ENCODE measurements at regions not wholly inside any gene's neighbourhood (a gene's known extent, or its start where the extent isn't known, plus 50 kb on each side); places are given as distances from the start of the nearest gene placed in this dataset.

DNA sequence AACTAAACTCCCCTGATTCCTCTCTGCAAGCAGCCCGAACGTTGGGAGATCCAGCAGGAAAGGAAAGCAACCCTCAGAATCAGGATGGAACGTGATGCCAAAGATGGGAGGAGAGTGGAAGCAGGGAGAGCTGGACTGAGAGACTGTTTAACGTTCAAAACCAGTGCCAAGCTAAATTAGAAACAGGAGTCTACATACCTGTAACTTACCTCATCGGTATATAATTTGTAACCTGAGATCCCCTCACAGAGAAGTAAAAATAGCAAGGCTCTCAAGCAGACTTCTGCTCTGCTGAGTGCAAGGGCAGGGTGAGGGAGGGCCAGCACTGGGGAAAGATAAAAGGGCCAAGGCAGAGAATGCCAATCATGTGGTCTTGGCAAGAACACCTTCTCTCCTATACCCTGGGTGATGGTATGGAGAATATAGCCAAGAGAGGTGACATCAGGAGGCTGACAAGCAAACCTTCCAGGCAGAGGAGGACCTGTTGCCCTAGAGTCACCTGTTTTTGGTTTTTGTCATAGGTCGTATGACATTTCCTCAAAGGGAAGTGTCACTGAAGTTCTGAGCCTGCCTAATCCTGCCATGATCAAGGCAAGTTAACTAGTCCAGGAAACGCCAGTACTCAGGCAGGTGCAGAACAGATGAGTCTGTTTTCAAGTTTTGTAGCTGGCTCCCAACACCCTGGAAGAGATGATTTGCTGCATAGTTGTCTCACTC is 472.0 kb downstream of the NFIB start:
- DNase-seq (ENCODE audit: extremely low read depth, low read depth): no peak
- TF ChIP-seq CTCF (IDR thresholded peaks at IDR 0.05; ENCODE audit: low read depth, low read length): no peak

DNA sequence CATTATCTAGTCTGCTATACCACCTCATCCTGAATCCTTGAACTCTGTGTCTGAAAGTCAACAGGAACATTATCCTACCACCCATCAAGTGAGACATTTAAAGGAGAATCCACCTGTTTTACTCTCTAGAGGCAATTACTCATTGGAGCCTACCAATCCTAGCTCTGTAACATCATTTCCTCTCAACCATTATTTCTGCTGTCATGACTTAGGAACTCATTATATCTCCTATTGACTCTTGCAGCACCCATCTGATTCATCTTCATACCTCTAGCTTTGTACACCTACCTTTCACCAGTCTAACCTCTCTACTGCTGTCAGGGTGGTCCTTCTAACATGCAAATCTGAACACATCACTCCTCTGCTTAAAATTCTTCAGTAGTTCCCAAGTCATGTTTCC is 481.5 kb downstream of the NFIB start:
- TF ChIP-seq CTCF (IDR thresholded peaks at IDR 0.05; ENCODE audit: low read depth, low read length): no peak
- DNase-seq (ENCODE audit: extremely low read depth, low read depth): no peak

DNA sequence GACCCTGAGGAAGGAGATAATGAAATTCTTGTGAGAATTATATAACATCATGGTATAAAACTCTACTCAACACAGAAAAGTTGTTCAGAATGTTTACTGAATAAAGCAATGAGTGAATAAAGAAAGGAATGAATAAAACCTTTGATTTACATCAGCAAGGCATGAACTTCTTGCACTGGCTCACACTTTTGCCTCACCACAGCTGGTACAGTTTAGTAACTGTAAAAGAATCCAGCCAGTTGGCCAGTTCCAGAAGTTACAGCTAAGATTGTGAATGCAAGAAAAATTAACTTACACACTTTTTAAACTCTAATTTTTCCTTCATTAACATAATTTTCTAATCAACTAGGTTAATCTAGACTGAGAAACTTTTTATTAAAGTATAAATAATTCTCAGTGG is 490.9 kb downstream of the NFIB start:
- no peak for TF ChIP-seq CTCF (IDR thresholded peaks at IDR 0.05; ENCODE audit: low read depth, low read length)
- DNase-seq (ENCODE audit: extremely low read depth, low read depth): no peak

DNA sequence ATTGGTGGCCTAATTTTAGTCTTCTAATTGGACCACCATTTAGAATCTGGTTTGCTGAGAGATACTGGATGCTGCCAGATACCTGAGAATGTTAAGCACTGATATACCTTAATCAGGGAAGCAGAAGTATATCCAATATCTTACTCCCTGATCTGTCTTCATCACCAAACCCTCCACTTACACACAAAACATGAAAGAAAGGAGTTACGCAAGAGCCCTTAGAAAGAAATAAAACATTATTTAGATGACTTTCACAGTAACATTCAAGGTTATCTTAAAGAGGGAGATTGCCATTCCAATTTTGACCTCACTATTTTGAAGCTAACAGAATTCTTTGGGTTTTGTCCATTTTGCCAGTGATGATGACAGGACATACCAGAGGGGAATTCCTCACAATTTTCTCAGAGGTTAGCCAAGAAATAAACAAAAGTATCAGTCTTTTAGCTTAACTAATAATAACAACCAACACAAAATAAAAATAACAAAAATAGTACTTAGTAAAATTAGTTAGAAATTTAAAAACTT is 496.1 kb downstream of the NFIB start:
- no peak for TF ChIP-seq CTCF (IDR thresholded peaks at IDR 0.05; ENCODE audit: low read depth, low read length)
- DNase-seq (ENCODE audit: extremely low read depth, low read depth): no peak

DNA sequence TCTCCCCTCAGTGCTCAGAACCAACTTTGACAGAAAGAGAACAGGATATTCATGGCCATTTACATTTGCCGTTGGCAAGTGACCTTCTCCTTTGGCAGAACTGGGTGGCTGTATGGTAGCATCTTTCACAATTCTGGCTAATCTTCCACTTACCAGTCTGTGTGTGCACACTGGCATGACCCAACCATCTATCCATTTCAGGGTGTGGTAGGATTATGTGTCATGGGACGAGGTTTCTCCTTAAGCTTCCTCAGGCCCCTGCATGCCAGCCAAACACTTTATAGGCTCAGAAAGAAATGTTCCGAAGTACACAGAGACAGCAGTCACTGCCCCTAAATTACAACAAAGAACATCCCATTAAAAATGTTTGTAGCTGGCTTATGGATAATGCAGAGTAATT is 497.1 kb downstream of the NFIB start:
- no peak for TF ChIP-seq CTCF (IDR thresholded peaks at IDR 0.05; ENCODE audit: low read depth, low read length)
- DNase-seq (ENCODE audit: extremely low read depth, low read depth): no peak

DNA sequence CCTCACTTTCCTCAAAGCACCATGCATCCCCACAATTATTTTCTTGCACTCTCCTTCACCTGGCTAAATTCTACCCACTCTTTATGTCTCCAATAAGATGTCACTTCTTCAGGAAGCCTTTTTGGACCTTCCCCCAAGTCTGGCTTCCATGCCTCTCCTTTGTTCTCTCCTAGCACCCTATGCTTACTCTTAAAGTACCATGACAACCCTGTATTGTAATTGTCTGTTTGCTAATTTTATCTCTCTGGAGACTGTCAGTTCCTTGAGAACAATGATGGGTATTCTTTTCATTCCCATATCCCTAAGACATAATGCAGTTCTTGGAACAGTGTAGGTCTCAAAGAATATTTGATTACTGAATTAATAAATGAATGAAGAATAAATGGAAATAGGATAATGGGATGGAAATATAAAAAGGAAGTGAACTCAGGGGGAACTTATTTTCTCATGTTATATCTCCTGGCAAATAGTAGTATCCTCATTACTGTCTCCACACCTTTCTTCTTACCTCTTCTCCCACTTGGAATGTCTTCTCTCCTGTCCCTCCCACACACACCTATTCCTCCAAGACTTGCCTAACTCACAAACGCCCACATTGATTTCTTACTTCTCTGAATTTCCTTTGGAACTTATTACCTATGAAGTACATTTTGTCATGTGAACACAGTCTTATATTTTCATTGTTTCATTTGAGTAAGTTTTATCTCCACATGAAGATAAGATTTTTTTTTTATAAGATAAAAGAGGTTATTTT is 499.1 kb downstream of the NFIB start:
- no peak for TF ChIP-seq CTCF (IDR thresholded peaks at IDR 0.05; ENCODE audit: low read depth, low read length)

GRCh38 chr9:13811876-13812275 is 502.1 kb downstream of the NFIB start:
- TF ChIP-seq CTCF (IDR thresholded peaks at IDR 0.05; ENCODE audit: low read depth, low read length): no peak
- DNase-seq (ENCODE audit: extremely low read depth, low read depth): no peak

More for the DNA sequence above, 499.1 kb downstream of the NFIB start:
- no peak for DNase-seq (ENCODE audit: extremely low read depth, low read depth)

All from AG09319 (cell line).